Endothelial cell (in vitro differentiated cells): ENCODE measurements at regions not wholly inside any gene's neighbourhood (a gene's known extent, or its start where the extent isn't known, plus 50 kb on each side); places are given as distances from the start of the nearest gene placed in this dataset.

Experiments used
- DNase-seq: peaks from one replicate; pipeline ENCODE4 v3.0.0; 2021; ENCODE audit warnings: low spot score
- H3K27ac Mint-ChIP-seq: one replicate; pipeline ENCODE4 v1.8.0; 2021; ENCODE audit warnings: mixed read lengths, inconsistent platforms; ENCODE audit not compliant: unreplicated experiment
- H3K27me3 Mint-ChIP-seq: one replicate; pipeline ENCODE4 v1.8.0; 2021; ENCODE audit warnings: mild to moderate bottlenecking, moderate library complexity, mixed read lengths, inconsistent platforms; ENCODE audit not compliant: unreplicated experiment
- H3K36me3 Mint-ChIP-seq: one replicate; pipeline ENCODE4 v1.8.0; 2021; ENCODE audit warnings: mild to moderate bottlenecking, low read depth, mixed read lengths, inconsistent platforms; ENCODE audit not compliant: unreplicated experiment
- H3K4me1 Mint-ChIP-seq: one replicate; pipeline ENCODE4 v1.8.0; 2021; ENCODE audit warnings: mild to moderate bottlenecking, mixed read lengths, inconsistent platforms; ENCODE audit not compliant: unreplicated experiment
- H3K4me3 Mint-ChIP-seq: one replicate; pipeline ENCODE4 v1.8.0; 2021; ENCODE audit warnings: mild to moderate bottlenecking, mixed read lengths, inconsistent platforms; ENCODE audit not compliant: unreplicated experiment
- H3K9me3 Mint-ChIP-seq: one replicate; pipeline ENCODE4 v1.8.0; 2021; ENCODE audit warnings: mixed read lengths, inconsistent platforms; ENCODE audit not compliant: unreplicated experiment
- CTCF ChIP-seq: fragments of 200-600 bp; sonication (generic); IDR thresholded peaks from one replicate; pipeline ENCODE4 v1.5.0; 2021; ENCODE audit warnings: antibody characterized with exemption; ENCODE audit not compliant: unreplicated experiment

GRCh38 chr13:70375718-70376117, 267.5 kb upstream of the KLHL1 start:
- H3K36me3 Mint-ChIP-seq: no peaks in the 10 kb centered on the region
- H3K4me3 Mint-ChIP-seq: no peak overlapping the region
- H3K27me3 Mint-ChIP-seq: no peaks in the 10 kb centered on the region
- no peak for TF ChIP-seq CTCF
- H3K4me1 Mint-ChIP-seq: no peaks in the 10 kb centered on the region
- no peak for DNase-seq
- H3K27ac Mint-ChIP-seq: no peak overlapping the region
- H3K9me3 Mint-ChIP-seq: no peaks in the 10 kb centered on the region

GRCh38 chr13:70370924-70371323, 262.7 kb upstream of the KLHL1 start:
- TF ChIP-seq CTCF: no peak
- no peak overlapping the region for H3K27ac Mint-ChIP-seq
- H3K36me3 Mint-ChIP-seq: no peaks in the 10 kb centered on the region
- H3K27me3 Mint-ChIP-seq: no peaks in the 10 kb centered on the region
- no peak overlapping the region for H3K4me3 Mint-ChIP-seq
- H3K9me3 Mint-ChIP-seq: no peaks in the 10 kb centered on the region
- H3K4me1 Mint-ChIP-seq: no peaks in the 10 kb centered on the region
- DNase-seq: no peak

- Mint-ChIP-seq H3K36me3 (no peaks in the 10 kb centered on the region), H3K9me3 (no peaks in the 10 kb centered on the region)
- TF ChIP-seq CTCF: no peak
Observed at GRCh38 chr13:70366720-70367119, 258.5 kb upstream of the KLHL1 start.

GRCh38 chr13:70363991-70364390, 255.7 kb upstream of the KLHL1 start:
- no peaks in the 10 kb centered on the region for H3K9me3 Mint-ChIP-seq
- DNase-seq: no peak
- H3K4me3 Mint-ChIP-seq: no peak overlapping the region
- no peaks in the 10 kb centered on the region for H3K36me3 Mint-ChIP-seq
- no peak for TF ChIP-seq CTCF
- no peaks in the 10 kb centered on the region for H3K4me1 Mint-ChIP-seq
- H3K27me3 Mint-ChIP-seq: no peaks in the 10 kb centered on the region
- H3K27ac Mint-ChIP-seq: no peak overlapping the region

More at GRCh38 chr13:70366720-70367119, 258.5 kb upstream of the KLHL1 start:
- no peaks in the 10 kb centered on the region for H3K4me1 Mint-ChIP-seq
- H3K27ac Mint-ChIP-seq: no peak overlapping the region
- no peak for DNase-seq
- no peak overlapping the region for H3K4me3 Mint-ChIP-seq
- no peaks in the 10 kb centered on the region for H3K27me3 Mint-ChIP-seq

GRCh38 chr13:70362820-70363570, 254.7 kb upstream of the KLHL1 start:
- no peak for TF ChIP-seq CTCF
- Mint-ChIP-seq H3K27ac (no peak overlapping the region), H3K4me1 (no peaks in the 10 kb centered on the region), H3K9me3 (no peaks in the 10 kb centered on the region), H3K36me3 (no peaks in the 10 kb centered on the region), H3K4me3 (no peak overlapping the region), H3K27me3 (no peaks in the 10 kb centered on the region)
- no peak for DNase-seq
